Stimulated activated CD4-positive, alpha-beta T cell treated with anti-CD3 and anti-CD28 coated beads, TNF-alpha, amount 100 ng/mL, for 48 hours (primary cell): ENCODE measurements at regions not wholly inside any gene's neighbourhood (a gene's known extent, or its start where the extent isn't known, plus 50 kb on each side); places are given as distances from the start of the nearest gene placed in this dataset.

Experiments used
- DNase-seq, 3 donors: peaks; one replicate each; pipeline ENCODE4 v3.0.0-alpha.2; 2020; ENCODE audit warnings: low read depth in 3 of 3

DNA sequence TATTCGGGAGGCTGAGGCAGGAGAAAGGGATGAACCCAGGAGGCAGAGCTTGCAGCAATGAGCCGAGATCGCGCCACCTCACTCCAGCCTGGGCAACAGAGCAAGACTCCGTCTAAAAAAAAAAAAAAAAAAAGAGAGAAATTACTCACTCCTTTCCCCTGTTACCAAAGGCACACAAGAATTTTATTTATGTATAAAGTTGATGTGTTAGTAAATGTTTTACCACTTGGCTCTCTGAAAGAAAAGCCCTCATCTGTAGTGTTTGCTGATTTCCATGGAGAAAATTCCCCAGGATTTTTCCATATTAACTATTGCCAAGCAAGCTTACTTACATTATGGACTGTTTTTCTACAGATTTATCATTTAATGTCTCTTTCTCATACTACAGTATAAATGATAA lies 142.1 kb upstream of the PABPC4L start:
- DNase-seq = no peak

GRCh38 chr4:134343081-134343480 lies 141.5 kb upstream of the PABPC4L start:
- no peak for DNase-seq

- DNase-seq = no peak
These were observed 136.0 kb upstream of the PABPC4L start for GRCh38 chr4:134337574-134337973.

DNA sequence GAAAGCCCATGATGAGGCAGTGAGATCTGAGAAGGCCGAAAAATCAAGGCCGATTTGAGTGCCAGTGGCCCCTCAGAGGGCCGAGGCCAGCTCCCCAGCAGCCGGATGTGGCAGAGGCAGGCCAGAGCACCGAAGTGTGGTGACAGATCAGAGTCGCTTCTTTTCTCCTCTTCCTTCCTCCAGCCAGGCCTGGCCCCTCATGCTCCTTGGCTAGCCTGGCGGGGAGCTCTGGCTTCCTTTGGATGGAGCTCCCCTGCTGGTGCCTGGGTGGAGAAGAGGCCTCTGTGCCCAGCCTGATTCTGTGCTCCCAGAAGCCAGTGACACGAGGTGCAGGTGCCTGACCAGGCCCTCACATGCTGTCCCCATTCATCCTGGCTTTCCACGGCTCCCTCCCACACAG lies 127.2 kb upstream of the PABPC4L start:
- no peak for DNase-seq

DNA sequence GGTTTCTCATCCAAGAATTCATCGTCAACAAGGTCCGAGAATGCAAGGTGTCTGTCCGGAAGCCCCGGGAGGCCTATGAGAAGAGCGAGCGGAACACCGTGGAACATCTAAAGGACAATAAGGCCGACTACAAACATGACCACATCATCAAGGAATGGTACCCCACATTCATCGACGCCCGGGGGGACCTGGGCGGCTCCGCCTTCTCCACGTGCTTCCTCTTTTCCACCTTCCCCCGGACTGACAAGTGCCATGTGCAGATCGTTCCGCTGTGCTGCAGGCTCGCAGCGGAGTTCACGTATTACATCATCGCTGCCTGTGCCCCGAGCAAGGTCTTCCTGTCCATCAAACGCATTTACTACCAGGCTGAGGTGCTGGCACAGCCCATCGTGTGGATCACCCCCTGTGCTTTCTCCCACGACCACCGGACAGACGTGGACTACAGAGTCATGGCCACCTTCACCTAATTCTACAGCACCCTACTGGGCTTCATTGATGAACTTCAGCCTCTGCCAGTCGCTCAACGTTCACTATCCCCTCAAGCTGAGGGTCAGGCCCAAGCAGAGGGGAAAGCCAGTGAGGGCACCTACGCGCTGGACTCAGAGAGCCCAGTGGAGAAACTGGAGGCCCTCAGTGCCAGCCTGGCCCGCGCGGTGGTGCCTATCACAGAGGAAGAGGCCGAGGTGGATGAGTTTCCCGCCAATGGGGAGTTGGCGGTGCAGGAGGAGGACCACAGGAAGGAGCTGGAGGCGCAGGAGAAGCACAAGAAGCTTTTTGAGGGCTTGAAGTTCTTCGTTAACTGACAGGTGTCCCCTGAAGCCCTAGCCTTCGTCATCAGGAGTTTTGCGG lies 125.9 kb upstream of the PABPC4L start:
- no peak for DNase-seq

DNA sequence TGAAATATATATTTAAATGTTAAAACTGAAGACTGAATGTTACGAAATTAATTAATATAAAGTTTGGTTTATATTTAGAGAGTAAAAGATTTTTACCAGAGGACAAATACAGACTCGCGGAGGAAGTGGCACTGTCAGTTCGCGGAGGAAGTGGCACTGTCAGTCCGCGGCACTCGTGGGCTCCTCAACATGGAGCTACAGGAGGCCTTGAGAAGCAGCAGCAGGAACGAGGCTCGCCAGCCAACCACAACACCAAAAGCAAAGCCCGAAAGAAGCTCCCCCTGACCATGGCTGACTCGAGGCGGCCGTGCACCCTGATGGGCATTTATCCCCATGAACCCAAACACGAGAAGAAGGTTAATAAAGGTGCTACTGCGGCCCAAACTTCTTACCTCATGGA lies 125.3 kb upstream of the PABPC4L start:
- DNase-seq = no peak

DNA sequence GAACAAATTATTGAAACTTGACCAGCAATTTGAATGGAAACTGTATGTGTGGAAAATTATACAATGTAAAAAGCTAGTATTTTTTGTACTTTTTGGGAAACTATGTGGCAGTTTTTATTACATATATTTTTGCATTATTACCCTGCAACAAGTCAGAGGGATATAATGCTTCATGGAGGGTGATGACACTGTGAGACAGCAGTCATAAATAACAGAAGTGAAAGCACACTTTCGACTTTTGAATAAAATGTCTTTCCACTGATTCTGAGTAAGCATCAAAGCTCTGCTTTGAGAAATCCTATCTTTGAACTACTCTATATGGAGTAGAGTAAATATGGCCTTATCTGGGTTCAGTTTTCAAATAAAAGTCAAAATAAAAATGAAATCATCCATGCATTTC lies 122.6 kb upstream of the PABPC4L start:
- DNase-seq = no peak

- no peak for DNase-seq
These were observed 118.5 kb upstream of the PABPC4L start for GRCh38 chr4:134320048-134320447.

DNA sequence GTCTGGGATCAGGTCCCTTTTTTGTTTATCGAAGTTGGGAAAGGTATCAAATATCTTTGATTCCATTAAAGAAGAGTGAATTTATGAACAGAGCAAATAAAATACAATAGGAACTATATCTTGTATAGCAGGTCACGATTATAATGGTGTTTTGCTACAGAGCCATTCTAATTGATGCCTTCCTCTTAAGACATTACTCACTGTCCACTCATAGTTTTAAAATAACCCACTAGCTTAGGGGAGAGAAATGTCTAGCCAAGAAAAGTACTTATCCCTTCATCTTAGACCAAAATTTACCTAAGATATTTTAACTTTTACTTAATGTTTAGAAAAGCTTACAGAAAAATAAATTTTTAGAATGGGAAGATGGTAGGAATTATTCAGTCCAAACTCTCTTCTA lies 112.0 kb upstream of the PABPC4L start:
- DNase-seq = no peak

DNA sequence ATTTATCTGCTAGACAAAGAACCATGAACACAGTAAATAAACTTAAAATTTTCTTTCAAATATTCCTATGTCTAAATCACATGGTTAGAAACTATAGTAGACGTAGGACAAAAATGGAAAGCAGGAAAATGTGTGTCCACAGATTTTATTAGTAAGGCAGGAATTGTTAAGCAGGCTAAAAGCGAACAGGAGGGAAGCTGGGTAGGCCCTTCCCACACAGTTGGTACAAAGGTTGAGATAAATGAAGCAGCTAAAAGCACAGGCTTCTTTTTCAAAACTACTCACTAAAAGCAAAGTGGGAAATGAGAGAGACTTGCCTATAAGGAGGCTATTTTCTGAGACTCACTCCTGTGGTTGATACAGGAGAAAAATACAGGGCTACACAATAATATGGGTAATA lies 108.1 kb upstream of the PABPC4L start:
- DNase-seq = no peak

- no peak for DNase-seq
These were observed 107.3 kb upstream of the PABPC4L start for GRCh38 chr4:134308910-134309309.

DNA sequence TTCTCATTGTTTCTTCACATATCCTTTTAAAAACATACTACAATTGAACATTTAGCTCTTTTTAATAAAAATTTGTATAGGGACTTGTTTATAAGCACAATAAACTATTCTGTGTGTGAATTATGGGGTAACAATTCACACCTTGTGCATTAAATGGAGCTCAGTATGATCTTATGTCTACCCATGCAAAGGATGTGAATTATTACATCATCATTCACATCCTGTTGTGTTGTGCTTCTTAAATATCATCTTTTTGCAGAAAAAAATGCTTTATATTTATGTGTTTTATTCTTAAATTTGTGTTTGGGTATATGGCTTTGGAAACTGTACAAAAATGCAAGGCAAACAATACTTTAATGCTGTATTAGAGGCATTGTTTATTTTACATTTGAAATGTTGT lies 96.7 kb upstream of the PABPC4L start:
- DNase-seq = no peak

GRCh38 chr4:134297765-134298164 lies 96.2 kb upstream of the PABPC4L start:
- no peak for DNase-seq

DNA sequence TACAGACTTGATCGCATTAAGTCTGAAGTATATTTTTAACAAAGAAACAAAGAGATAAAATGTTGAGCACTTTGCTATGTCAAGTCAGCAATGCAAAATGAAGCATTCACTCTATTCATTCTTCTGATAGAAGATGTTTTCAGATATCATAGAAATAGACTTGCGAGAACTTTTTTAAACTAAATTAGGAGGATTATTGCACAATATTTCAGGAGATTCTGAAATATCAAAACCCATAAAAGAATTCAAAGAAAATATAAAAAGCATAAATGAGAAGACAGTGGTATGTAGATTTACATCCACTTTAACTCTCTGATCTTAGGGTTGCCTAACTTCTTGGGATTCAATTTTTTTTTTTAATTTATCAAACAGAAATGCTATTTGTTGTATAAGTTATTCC lies 81.1 kb upstream of the PABPC4L start:
- DNase-seq = no peak

DNA sequence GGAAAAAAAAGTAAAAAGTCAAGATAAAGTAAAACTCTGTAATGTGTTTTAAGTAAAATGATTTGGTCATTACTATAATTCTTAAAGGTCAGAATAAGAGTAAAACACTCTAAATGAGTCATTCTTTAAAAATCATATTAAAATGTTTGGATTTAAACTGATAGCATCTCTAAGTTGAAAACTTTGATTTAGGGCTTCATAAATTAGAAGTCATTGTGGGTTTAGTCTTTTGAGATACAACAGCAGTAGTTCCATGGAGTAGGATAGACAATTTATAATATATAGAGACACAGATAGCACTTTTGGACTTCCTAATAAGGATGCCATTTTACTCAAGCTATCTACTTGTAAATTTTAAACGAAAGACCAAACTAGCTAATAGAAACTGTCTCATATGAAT lies 77.1 kb upstream of the PABPC4L start:
- DNase-seq = no peak

DNA sequence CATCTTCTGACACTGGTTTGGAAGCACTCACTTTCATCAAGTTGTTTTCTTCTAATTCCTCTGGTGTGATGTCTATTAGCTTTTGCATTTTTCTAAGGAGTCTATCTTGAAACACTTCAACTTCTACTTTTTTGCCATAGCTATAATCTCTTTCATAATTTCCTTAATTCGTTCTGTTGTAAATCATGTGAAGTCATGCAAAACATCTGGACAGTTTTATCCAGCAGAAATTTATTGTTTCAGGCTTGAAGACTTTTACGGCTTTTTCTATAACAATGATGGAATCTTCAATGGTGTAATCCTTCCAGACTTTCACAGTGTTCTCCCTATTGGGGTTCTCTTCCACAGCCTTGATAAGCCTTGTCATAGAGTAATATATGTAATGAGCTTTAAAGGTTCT lies 74.9 kb upstream of the PABPC4L start:
- no peak for DNase-seq

DNA sequence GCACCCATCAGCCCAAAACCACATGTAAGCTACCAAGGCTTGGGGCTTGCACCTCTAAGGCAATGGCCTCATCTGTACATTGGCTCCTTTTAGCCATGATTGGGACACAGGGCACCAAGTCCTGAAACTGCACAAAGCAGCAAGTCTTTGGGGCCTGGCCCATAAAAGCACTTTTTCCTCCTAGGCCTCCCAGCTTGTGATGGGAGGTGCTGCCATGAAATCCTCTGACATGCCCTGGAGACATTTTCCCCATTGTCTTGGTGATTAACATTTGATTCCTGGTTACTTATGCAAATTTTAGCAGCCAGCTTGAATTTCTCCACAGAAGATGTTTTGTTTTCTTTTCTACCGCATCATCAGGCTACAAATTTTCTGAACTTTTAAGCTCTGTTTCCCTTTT lies 58.5 kb upstream of the PABPC4L start:
- no peak for DNase-seq
